NCI-H1092 treated with DMSO at 0.1 percent for 48 hours (cell line): ENCODE measurements at regions not wholly inside any gene's neighbourhood (a gene's known extent, or its start where the extent isn't known, plus 50 kb on each side); places are given as distances from the start of the nearest gene placed in this dataset.
"Not testable (repeated sequence)": the region's sequence is repeated elsewhere in the genome, so short reads cannot be mapped to it uniquely, and the experiment has no call there.

Experiments used
- DNase-seq: peaks from one replicate; lab custom pipeline; 2025; lab: John Stamatoyannopoulos, UW

DNA sequence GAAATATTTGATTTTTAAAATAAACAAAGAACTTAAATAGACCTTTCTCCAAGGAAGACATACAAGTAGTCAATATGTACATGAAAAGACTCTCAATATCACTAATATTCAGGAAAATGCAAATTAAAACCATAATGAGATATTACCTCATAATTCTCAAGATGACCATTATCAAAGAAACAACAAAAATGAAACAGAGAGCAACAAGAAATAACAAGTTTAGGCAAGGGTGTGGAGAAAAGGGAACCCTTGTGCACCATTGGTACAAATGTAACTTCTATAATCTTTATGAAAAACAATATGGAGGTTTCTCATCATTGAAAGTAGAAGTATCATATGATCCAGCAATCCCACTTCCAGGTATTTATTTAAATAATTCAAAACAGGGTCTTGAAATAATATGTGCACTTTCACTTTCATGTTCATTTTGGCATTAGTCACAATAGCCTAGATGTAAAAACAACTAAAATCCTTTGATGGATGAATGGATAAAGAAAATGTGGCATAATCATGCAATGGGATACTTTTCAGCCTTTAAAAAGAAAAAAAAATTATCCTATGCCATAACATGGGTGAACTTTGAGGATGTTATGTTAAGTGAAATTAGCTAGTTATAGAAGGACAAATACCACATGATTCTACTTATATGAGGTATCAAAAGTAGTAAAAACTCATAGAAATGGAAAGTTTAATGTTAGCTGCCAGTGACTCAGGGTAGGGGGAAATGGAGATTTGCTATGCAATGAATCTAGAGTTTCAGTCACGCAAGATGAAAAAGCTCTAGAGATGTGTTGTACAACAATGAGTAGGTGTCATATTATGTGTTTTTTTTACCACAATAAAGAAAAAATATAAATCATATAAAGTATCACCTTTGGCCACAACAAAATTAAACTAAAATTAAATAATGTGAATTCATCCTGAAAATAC lies 114.5 kb upstream of the LYPLAL1 start:
- no peak for DNase-seq

DNA sequence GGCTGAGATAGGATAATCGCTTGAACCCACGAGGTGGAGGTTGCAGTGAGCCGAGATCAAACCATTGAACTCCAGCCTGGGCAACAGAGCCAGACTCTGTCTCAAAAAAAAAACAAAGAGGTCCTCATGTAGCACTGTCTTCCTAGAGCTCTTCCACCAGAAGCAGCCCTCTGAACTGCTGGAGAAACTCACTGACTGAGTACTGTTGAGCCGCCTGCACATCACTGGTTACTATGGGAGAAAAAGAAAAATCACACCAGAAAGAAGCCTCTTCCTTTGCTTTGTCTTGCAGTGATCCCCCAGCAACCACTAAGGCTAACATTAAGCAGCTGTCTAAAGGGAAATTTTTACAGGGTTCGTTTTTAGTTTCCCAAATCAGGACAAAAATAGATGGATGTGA lies 112.9 kb upstream of the LYPLAL1 start:
- no peak for DNase-seq

GRCh38 chr1:219062161-219062560 lies 111.5 kb upstream of the LYPLAL1 start:
- DNase-seq, result no peak

GRCh38 chr1:219066098-219066497 lies 107.6 kb upstream of the LYPLAL1 start:
- no peak for DNase-seq

DNA sequence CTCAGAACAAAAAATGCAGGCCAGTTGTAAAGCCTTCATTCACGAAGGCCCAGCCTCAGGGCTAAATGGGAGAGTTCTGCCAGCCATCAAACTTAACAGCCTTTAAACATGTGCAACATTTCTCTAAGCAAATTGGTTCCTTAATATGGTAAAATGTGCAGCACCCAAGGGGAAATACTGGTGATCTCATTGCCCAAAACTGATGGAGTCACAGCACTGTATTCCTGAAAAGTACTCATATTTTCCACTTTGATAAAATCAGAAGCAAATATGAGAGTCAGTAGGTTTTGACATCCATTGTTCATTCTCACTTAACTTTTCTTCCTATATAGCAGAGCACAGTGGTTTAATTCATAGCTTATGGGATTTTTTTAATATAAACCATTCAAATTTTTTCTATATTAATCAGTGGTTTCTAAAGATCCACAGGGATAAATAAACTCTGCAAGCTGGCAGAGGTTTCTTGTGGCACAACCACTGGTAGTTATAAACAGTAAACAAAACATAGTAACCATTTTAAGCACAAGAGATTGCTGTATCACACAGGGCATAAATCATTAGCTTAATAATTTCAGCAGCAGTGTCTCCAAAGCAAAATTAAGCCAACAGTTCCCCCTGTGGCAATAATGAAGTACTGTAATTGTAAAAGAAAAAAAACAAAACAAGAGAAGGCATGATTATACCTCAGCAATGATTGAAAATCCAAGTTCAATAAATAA lies 106.9 kb upstream of the LYPLAL1 start:
- peak; percentile 23 for DNase-seq

DNA sequence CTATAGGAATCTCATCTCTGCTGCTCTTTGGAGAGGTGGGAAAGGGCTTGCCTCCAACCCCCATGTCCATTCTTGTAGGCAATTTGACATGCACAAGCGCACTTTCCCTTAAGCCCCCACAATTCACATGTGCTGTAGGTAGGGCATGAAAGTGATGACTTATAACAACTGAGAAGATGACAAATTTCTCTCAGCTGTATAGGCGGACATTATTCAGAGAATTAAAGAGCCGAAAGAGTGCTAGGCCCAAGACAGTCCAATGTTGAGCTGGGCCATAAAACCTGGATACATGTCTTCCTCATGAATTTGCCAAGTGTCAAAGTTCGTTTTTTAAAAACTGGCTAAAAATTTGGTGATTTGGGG lies 106.3 kb upstream of the LYPLAL1 start:
- DNase-seq, result no peak

GRCh38 chr1:219070395-219070794 lies 103.3 kb upstream of the LYPLAL1 start:
- not testable (repeated sequence) for DNase-seq

GRCh38 chr1:219071209-219071608 lies 102.5 kb upstream of the LYPLAL1 start:
- no peak for DNase-seq

- no peak for DNase-seq
Measured at GRCh38 chr1:219072329-219072728, 101.3 kb upstream of the LYPLAL1 start.

DNA sequence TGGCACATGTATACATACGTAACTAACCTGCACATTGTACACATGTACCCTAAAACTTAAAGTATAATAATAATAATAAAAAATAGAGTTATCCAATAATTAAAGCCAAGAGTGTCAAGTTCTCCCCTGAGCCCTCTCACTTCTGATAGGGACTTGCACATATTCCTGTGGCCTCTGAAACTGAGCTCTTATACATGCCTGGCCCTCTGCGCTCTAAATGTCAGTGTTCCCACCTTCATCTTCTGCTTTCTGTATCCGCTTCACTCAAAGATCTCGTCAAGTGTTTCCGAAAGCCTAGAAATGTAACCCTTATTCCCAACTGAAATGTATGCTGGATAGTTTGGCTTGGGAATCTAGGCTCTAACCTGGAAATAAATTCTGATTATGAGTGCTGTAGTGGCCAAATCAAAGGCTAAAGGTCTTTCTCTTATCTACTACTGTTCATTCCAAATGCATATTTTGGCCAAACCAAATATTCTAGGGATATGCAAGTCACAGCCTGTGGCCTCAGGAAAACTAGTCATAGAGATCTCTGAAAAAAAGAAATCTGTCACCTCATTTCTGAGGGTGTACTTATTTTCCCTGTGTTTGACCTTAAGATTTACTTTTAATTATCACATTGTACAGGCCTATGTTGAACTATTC lies 99.5 kb upstream of the LYPLAL1 start:
- no peak for DNase-seq

GRCh38 chr1:219075121-219075879 lies 98.4 kb upstream of the LYPLAL1 start:
- no peak for DNase-seq

- no peak for DNase-seq
Measured at GRCh38 chr1:219076326-219076937, 97.2 kb upstream of the LYPLAL1 start.

DNA sequence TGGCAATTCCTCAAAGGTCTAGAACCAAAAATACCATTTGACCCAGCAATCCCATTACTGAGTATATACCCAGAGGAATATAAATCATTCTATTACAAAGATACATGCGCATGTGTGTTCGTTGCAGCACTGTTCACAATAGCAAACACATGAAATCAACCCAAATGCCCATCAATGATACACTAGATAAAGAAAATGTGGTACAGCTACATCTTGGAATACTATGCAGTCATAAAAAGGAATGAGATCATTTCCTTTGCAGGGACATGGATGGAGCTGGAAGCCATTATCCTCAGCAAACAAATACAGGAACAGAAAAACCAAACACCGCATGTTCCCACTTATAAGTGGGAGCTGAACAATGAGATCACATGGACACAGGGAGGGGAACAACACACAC lies 95.9 kb upstream of the LYPLAL1 start:
- DNase-seq, result not testable (repeated sequence)

DNA sequence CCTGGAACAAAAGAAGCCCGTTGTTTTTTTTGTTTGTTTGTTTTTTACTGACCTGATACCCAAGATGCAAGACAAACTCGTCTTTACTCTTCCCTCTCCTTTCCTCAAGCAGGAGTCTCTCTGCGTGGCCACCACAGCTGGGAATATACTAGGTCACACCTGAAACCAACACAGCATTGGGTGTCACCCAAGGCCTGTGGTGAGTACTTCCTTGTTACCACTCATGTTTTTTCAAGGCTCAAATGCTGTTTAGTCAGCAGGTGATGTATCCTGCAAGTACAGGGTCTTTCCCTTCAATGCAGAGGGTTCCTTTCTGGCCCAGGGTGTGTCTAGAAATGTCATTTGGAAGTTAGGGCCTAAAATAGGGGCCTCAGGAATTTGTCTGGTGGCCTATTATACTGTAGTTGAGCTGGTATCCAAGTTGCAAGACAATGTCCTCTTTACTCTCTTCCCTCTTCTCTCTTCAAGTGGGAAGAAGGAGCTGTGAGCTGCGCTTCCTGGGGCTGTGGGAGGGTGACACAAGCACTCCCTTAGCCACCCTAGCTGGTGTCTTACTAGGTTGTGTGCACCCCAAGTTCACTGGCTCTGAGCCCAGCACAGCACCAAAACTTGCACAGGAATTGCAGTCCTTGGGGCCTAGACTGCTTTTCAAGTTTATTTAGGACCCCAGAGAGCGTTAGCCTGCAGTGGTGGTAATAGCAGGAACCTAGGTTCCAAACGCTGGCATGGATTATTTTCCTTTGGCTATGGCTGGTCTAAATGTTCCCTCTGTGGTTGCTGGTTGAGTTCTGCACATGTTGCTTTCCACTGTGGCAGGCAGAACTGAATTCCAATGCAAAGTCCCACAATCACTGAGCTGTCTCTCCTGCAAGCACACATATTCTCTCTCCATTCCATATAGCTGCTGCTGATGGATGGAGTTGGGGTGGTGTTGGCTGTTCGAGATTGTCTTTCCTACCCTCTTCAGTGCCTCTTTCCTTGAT lies 91.4 kb upstream of the LYPLAL1 start:
- no peak for DNase-seq

DNA sequence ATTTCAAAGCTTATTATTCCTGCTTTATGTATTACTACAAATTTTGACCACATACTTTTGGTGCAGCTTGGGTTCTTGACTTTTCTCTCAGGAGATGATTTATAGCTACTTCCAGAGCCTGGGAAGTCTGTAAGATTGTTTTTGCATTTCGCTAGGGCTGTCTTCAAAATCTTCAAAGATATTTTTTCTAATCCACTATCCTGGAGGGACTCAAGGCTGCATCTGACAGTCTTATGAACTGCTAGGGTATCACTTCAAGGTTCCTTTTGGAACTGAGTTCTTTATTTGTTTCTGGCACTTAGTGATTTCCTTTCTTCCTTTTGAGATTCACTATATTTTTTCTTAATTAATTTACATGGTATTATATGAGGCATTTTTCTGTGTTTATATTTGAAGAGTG lies 90.0 kb upstream of the LYPLAL1 start:
- no peak for DNase-seq

DNA sequence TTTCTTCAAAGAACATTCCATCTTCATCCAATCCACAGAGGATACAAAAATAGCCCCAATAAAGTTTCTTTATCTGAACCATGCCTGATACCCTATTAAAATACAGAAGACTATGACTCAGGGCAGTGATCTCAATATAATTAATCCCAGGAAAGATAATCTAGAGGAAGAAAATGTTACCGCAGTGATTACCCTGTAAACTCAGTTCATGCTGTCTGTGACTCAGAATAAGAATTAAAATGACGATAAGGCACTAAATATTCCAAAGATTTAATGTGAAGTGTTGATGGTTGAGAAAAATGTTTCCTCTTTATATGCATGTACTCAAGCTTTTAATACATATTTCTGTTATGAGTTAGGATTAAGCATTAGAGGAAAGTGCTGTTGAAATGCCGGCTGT lies 88.6 kb upstream of the LYPLAL1 start:
- no peak for DNase-seq

- no peak for DNase-seq
Measured at GRCh38 chr1:219085988-219086387, 87.7 kb upstream of the LYPLAL1 start.

DNA sequence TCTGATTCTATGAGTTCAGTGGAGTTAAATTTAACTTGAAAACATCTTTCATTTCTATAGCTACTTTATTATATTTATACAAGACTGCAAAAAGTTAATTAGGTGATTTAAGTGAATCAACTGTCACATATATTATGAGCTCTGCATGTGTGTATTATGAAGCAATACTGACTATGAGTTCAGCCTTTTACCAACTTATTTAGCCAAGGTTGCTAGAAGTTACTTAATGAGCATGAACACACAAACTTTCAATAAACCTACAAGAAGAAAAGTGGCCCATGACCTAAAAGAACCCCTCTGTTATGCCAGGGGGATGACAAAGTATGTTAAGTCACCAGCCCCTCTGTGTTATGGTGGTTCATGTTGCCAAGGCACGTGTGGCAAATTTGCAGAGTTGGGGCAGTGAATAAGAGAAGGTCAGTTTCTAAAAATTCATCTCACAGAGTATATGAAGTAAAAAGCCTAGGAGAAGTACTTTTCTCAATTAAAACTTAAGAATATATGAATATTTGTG lies 86.7 kb upstream of the LYPLAL1 start:
- no peak for DNase-seq

DNA sequence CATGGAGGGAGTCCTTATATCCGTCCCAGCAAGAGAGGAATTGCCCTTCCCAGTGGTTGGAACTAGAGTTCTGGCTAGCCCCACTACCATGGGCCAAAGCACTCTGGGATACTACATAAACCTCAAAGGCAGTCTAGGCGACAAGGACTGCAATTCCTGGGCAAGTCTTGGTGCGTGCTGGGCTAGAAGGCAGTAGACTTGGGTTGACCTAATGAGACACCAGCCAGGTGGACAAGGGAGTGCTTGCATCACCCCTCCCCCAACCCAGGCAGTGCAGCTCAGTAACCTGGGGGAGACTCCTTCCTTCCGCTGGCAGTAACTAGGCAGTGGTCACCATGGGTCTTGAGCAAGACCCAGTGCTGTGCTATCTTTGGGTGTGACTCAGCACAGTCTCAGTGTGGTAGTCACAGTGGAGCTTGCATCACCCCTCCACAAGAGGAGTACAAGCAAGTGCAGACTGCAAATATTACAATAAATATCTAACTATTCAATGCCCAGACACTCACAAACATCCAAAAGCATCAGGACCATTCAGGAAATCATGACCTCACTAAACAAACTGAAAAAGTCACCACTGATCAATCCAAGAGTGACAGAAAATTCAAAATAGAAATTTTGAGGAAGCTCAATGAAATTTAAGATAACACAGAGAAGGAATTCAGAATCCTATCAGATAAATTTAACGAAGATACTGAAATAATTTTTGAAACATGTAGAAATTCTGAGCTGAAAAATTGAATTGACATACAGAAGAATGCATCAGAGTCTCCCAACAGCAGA lies 84.7 kb upstream of the LYPLAL1 start:
- DNase-seq, result no peak
